ENCODE measurements at regions not wholly inside any gene's neighbourhood (a gene's known extent, or its start where the extent isn't known, plus 50 kb on each side); places are given as distances from the start of the nearest gene placed in this dataset.

GRCh38 chr2:12577091-12577490 lies 139.6 kb upstream of the TRIB2 start:
- no peak for DNase-seq

- DNase-seq, result no peak
These were observed 139.0 kb upstream of the TRIB2 start for GRCh38 chr2:12577567-12578253.

- no peak for DNase-seq
These were observed 137.7 kb upstream of the TRIB2 start for GRCh38 chr2:12579018-12579417.

- no peak for DNase-seq
These were observed 132.4 kb upstream of the TRIB2 start for GRCh38 chr2:12584338-12584737.

GRCh38 chr2:12585784-12586183 lies 131.0 kb upstream of the TRIB2 start:
- no peak for DNase-seq

GRCh38 chr2:12587228-12587627 lies 129.5 kb upstream of the TRIB2 start:
- no peak for DNase-seq

- no peak for DNase-seq
These were observed 128.8 kb upstream of the TRIB2 start for GRCh38 chr2:12587729-12588522.

- DNase-seq, result no peak
These were observed 127.8 kb upstream of the TRIB2 start for GRCh38 chr2:12588986-12589385.

GRCh38 chr2:12589802-12590320 lies 126.9 kb upstream of the TRIB2 start:
- DNase-seq, result no peak

GRCh38 chr2:12592296-12592695 lies 124.4 kb upstream of the TRIB2 start:
- DNase-seq, result no peak

GRCh38 chr2:12594590-12594989 lies 122.1 kb upstream of the TRIB2 start:
- no peak for DNase-seq

GRCh38 chr2:12596771-12597170 lies 120.0 kb upstream of the TRIB2 start:
- no peak for DNase-seq

GRCh38 chr2:12597610-12598009 lies 119.1 kb upstream of the TRIB2 start:
- no peak for DNase-seq

- DNase-seq, result no peak
These were observed 114.1 kb upstream of the TRIB2 start for GRCh38 chr2:12602661-12603060.

GRCh38 chr2:12603781-12604295 lies 112.9 kb upstream of the TRIB2 start:
- DNase-seq, result no peak

GRCh38 chr2:12604341-12604740 lies 112.4 kb upstream of the TRIB2 start:
- DNase-seq, result no peak

GRCh38 chr2:12605366-12605765 lies 111.4 kb upstream of the TRIB2 start:
- no peak for DNase-seq

GRCh38 chr2:12605936-12606335 lies 110.8 kb upstream of the TRIB2 start:
- DNase-seq, result no peak

- DNase-seq, result no peak
These were observed 110.2 kb upstream of the TRIB2 start for GRCh38 chr2:12606472-12607000.

GRCh38 chr2:12607971-12608370 lies 108.8 kb upstream of the TRIB2 start:
- DNase-seq, result no peak

GRCh38 chr2:12610314-12610713 lies 106.4 kb upstream of the TRIB2 start:
- DNase-seq, result no peak

GRCh38 chr2:12612168-12612567 lies 104.6 kb upstream of the TRIB2 start:
- DNase-seq, result no peak

GRCh38 chr2:12612671-12613070 lies 104.1 kb upstream of the TRIB2 start:
- no peak for DNase-seq
